Mesendoderm (in vitro differentiated cells): ENCODE measurements at regions not wholly inside any gene's neighbourhood (a gene's known extent, or its start where the extent isn't known, plus 50 kb on each side); places are given as distances from the start of the nearest gene placed in this dataset.
"Not testable (repeated sequence)": the region's sequence is repeated elsewhere in the genome, so short reads cannot be mapped to it uniquely, and the experiment has no call there.

Experiments used
- DNase-seq: peaks from one replicate; pipeline ENCODE4 v3.0.0; 2013
- H2AK5ac ChIP-seq: 2 replicates; pipeline ENCODE4 v1.6.1; 2013; ENCODE audit warnings: low read length, inconsistent platforms
- H2BK120ac ChIP-seq: 2 replicates; pipeline ENCODE4 v1.6.1; 2013; ENCODE audit warnings: low read depth, mild to moderate bottlenecking, low read length, moderate library complexity, mixed read lengths
- H2BK15ac ChIP-seq: replicated peaks from 2 replicates; pipeline ENCODE4 v1.6.1; 2013; ENCODE audit warnings: low read depth, mild to moderate bottlenecking, moderate library complexity
- H2BK5ac ChIP-seq: 2 replicates; pipeline ENCODE4 v1.6.1; 2013; ENCODE audit warnings: low read length, inconsistent platforms
- H3K18ac ChIP-seq: 2 replicates; pipeline ENCODE4 v1.6.1; 2013; ENCODE audit warnings: mild to moderate bottlenecking, low read length, mixed read lengths
- H3K23ac ChIP-seq: one replicate; pipeline ENCODE4 v1.6.1; 2013; ENCODE audit warnings: low read length
- H3K27ac ChIP-seq: 2 replicates; pipeline ENCODE4 v1.5.1; 2013; ENCODE audit warnings: low read depth, mild to moderate bottlenecking, inconsistent platforms, low read length, moderate library complexity
- H3K27me3 ChIP-seq: 2 replicates; pipeline ENCODE4 v1.6.1; 2013; ENCODE audit warnings: low read length, control low read depth, mild to moderate bottlenecking, inconsistent platforms; ENCODE audit not compliant: insufficient read depth, poor library complexity
- H3K36me3 ChIP-seq: 2 replicates; pipeline ENCODE4 v1.6.1; 2013; ENCODE audit warnings: low read length, inconsistent platforms; ENCODE audit not compliant: control insufficient read depth, insufficient read depth
- H3K4ac ChIP-seq: one replicate; pipeline ENCODE4 v1.6.1; 2013; ENCODE audit warnings: low read depth, mild to moderate bottlenecking, low read length, moderate library complexity
- H3K4me1 ChIP-seq: 2 replicates; pipeline ENCODE4 v1.6.1; 2013; ENCODE audit warnings: low read depth, low read length, inconsistent platforms; ENCODE audit not compliant: control insufficient read depth
- H3K4me2 ChIP-seq: 2 replicates; pipeline ENCODE4 v1.6.1; 2013; ENCODE audit warnings: low read length
- H3K4me3 ChIP-seq: 2 replicates; pipeline ENCODE4 v1.5.1; 2013; ENCODE audit warnings: mild to moderate bottlenecking, low read length
- H3K56ac ChIP-seq: one replicate; pipeline ENCODE4 v1.6.1; 2013; ENCODE audit warnings: low read length
- H3K79me1 ChIP-seq: 2 replicates; pipeline ENCODE4 v1.6.1; 2013; ENCODE audit warnings: low read length, inconsistent platforms
- H3K79me2 ChIP-seq: 2 replicates; pipeline ENCODE4 v1.6.1; 2013; ENCODE audit warnings: mild to moderate bottlenecking, low read length; ENCODE audit not compliant: control insufficient read depth, insufficient read depth
- H3K9ac ChIP-seq: 2 replicates; pipeline ENCODE4 v1.6.1; 2013; ENCODE audit warnings: low read length, inconsistent platforms
- H4K5ac ChIP-seq: one replicate; pipeline ENCODE4 v1.6.1; 2013; ENCODE audit warnings: low read length
- H4K8ac ChIP-seq: one replicate; pipeline ENCODE4 v1.6.1; 2013; ENCODE audit warnings: low read depth, mild to moderate bottlenecking, control low read depth, low read length, moderate library complexity
- WGBS: extraction: QIAGEN DNeasy Blood & Tissue Kit; methylation state at CpG from one replicate; pipeline ENCODE4 v1.1.7; 2013; ENCODE audit warnings: low lambda C conversion rate, missing lambda C conversion rate; ENCODE audit not compliant: insufficient coverage; ENCODE audit errors: extremely low coverage; 5-methylcytosine and 5-hydroxymethylcytosine counted together

DNA sequence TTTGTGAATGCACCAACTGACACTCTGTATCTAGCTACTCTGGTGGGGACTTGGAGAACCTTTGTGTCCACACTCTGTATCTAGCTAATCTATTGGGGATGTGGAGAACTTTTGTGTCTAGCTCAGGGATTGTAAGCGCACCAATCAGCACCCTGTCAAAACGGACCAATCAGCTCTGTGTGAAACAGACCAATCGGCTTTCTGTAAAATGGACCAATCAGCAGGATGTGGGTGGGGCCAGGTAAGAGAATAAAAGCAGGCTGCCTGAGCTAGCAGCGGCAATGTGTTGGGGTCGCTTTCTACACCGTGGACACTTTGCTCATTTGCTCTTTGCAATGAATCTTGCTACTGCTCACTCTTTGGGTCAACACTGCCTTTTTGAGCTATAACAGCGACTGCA lies 78.5 kb upstream of the KCNAB1 start:
- WGBS = no CpG with 5 or more reads among the region's 7 CpGs
- not testable (repeated sequence) for H4K8ac ChIP-seq, H3K56ac ChIP-seq

GRCh38 chr3:156043832-156044633 lies 76.3 kb upstream of the KCNAB1 start:
- not testable (repeated sequence) for H3K4me3 ChIP-seq, H2BK120ac ChIP-seq
- no CpG with 5 or more reads among the region's 17 CpGs for WGBS

More for the DNA sequence above, 78.5 kb upstream of the KCNAB1 start:
- H3K4me3 ChIP-seq, H2BK5ac ChIP-seq, H3K4me2 ChIP-seq, DNase-seq, H4K5ac ChIP-seq, H2BK15ac ChIP-seq, H2BK120ac ChIP-seq, H3K79me2 ChIP-seq, H3K36me3 ChIP-seq, H3K79me1 ChIP-seq, H3K27me3 ChIP-seq, H3K27ac ChIP-seq, H3K18ac ChIP-seq, H3K4me1 ChIP-seq, H3K4ac ChIP-seq, H3K9ac ChIP-seq, H2AK5ac ChIP-seq, H3K23ac ChIP-seq: not testable (repeated sequence)

GRCh38 chr3:156044634-156044975 lies 75.8 kb upstream of the KCNAB1 start:
- no peak overlapping the region for H2AK5ac ChIP-seq
- no peak overlapping the region for H2BK15ac ChIP-seq
- H3K4ac ChIP-seq = no peak overlapping the region
- no peak overlapping the region for H2BK5ac ChIP-seq
- no peak overlapping the region for H3K4me2 ChIP-seq
- H3K9ac ChIP-seq = no peak overlapping the region
- H3K79me2 ChIP-seq = no peaks in the 10 kb centered on the region
- H4K5ac ChIP-seq = no peak overlapping the region
- H3K56ac ChIP-seq = no peak overlapping the region
- H3K36me3 ChIP-seq = no peaks in the 10 kb centered on the region
- H3K27ac ChIP-seq = no peak overlapping the region
- no peak overlapping the region for H3K23ac ChIP-seq
- H3K79me1 ChIP-seq = no peaks in the 10 kb centered on the region
- no peak overlapping the region for H2BK120ac ChIP-seq
- no peak for DNase-seq
- H3K27me3 ChIP-seq = no peaks in the 10 kb centered on the region
- H4K8ac ChIP-seq = no peak overlapping the region
- no peak overlapping the region for H3K18ac ChIP-seq
- WGBS = no CpG with 5 or more reads among the region's 13 CpGs
- no peaks in the 10 kb centered on the region for H3K4me1 ChIP-seq
- no peak overlapping the region for H3K4me3 ChIP-seq

More at GRCh38 chr3:156043832-156044633, 76.3 kb upstream of the KCNAB1 start:
- not testable (repeated sequence) for H3K27me3 ChIP-seq, H3K18ac ChIP-seq, H2AK5ac ChIP-seq, H2BK15ac ChIP-seq, H3K27ac ChIP-seq, H3K79me1 ChIP-seq, H3K36me3 ChIP-seq, H3K56ac ChIP-seq, H3K4me1 ChIP-seq, H4K5ac ChIP-seq, H3K79me2 ChIP-seq, H2BK5ac ChIP-seq, H3K4ac ChIP-seq, H3K9ac ChIP-seq, H4K8ac ChIP-seq, H3K4me2 ChIP-seq, H3K23ac ChIP-seq
- DNase-seq = peak; percentile 56

DNA sequence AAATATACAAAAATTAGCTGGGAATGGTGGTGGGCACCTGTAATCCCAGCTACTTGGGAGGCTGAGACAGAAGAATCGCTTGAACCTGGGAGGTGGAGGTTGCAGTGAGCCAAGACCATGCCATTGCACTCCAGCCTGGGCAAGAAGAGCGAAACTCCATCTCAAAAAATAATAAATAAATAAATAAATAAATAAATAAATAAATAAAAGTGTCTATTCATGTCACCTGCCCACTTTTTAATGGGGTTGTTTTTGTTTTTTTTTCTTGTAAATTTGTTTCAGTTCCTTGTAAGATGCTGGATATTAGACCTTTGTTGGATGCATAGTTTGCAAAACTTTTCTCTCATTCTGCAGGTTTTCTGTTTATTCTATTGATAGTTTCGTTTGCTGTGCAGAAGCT lies 71.9 kb upstream of the KCNAB1 start:
- WGBS = no CpG with 5 or more reads among the region's 3 CpGs
- not testable (repeated sequence) for H3K4ac ChIP-seq, H3K79me1 ChIP-seq, DNase-seq, H3K27ac ChIP-seq, H3K4me3 ChIP-seq, H3K4me2 ChIP-seq, H3K23ac ChIP-seq, H3K79me2 ChIP-seq, H2BK5ac ChIP-seq, H2BK15ac ChIP-seq, H2BK120ac ChIP-seq, H2AK5ac ChIP-seq, H4K8ac ChIP-seq, H4K5ac ChIP-seq, H3K27me3 ChIP-seq, H3K9ac ChIP-seq, H3K36me3 ChIP-seq, H3K18ac ChIP-seq, H3K4me1 ChIP-seq, H3K56ac ChIP-seq

- Histone ChIP-seq H3K4ac (no peak overlapping the region), H2BK120ac (no peak overlapping the region), H4K5ac (no peak overlapping the region), H3K18ac (no peak overlapping the region), H3K4me1 (no peaks in the 10 kb centered on the region), H3K9ac (no peak overlapping the region), H3K79me1 (no peaks in the 10 kb centered on the region), H2AK5ac (no peak overlapping the region), H3K4me2 (no peak overlapping the region), H2BK5ac (no peak overlapping the region), H3K23ac (no peak overlapping the region), H3K27me3 (no peaks in the 10 kb centered on the region), H4K8ac (no peak overlapping the region), H3K79me2 (no peaks in the 10 kb centered on the region), H3K4me3 (no peak overlapping the region), H3K56ac (no peak overlapping the region), H3K36me3 (no peaks in the 10 kb centered on the region), H3K27ac (no peak overlapping the region), H2BK15ac (no peak overlapping the region)
- no CpG with 5 or more reads among the region's 1 CpG for WGBS
- no peak for DNase-seq
These were observed 69.5 kb upstream of the KCNAB1 start for GRCh38 chr3:156050918-156051317.

- Histone ChIP-seq H3K4me1 (no peaks in the 10 kb centered on the region), H3K27ac (no peak overlapping the region), H2BK120ac (no peak overlapping the region), H3K18ac (no peak overlapping the region), H2BK15ac (no peak overlapping the region), H3K56ac (no peak overlapping the region), H3K79me1 (no peaks in the 10 kb centered on the region), H3K9ac (no peak overlapping the region), H3K23ac (no peak overlapping the region), H3K4ac (no peak overlapping the region), H3K4me2 (no peak overlapping the region), H4K8ac (no peak overlapping the region), H3K4me3 (no peak overlapping the region), H4K5ac (no peak overlapping the region), H3K79me2 (no peaks in the 10 kb centered on the region), H2BK5ac (no peak overlapping the region), H2AK5ac (no peak overlapping the region), H3K36me3 (no peaks in the 10 kb centered on the region), H3K27me3 (no peaks in the 10 kb centered on the region)
- no CpG with 5 or more reads among the region's 15 CpGs for WGBS
- DNase-seq = no peak
These were observed 68.7 kb upstream of the KCNAB1 start for GRCh38 chr3:156051651-156052050.
